ENCODE measurements at regions not wholly inside any gene's neighbourhood (a gene's known extent, or its start where the extent isn't known, plus 50 kb on each side); places are given as distances from the start of the nearest gene placed in this dataset.

DNA sequence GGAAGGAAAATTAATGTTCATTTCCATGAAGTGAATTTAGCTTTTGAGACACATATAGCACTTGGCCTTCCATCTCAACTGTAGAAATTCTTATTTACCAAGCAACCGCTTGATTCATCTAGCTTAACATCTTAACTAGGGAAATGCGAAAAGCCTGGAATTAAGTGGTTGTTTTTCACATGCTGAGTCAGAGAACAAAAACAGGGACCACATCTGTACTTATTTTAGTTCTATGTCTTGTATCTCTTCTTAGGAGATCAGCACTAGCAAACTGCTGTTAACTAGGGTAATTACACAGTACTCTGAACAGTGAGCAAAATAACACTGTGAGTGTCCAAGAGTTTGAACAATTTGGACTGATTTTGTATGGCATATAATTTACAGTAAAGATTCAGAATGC lies 590.9 kb upstream of the NRSN1 start:
- no peaks in the 10 kb centered on the region for H3K9me1 ChIP-seq (ENCODE audit: insufficient read depth, low read length)
- ChIA-PET POLR2A (ENCODE audit: unreplicated experiment) (no interaction called here), CTCF (no interaction called here)
- H3K79me1 ChIP-seq (ENCODE audit: low read depth in 1 of 2, low read length in 2 of 2) = no peaks in the 10 kb centered on the region
- H3K9me3 ChIP-seq (ENCODE audit: control insufficient read depth, insufficient read depth, low read length) = no peaks in the 10 kb centered on the region
- no peaks in the 10 kb centered on the region for H3K36me3 ChIP-seq (ENCODE audit: control insufficient read depth, insufficient read depth, low read length)
- ATAC-seq (ENCODE audit: low read depth) (no peak), DNase-seq (no peak)
- no peak overlapping the region for H3K4me2 ChIP-seq (ENCODE audit: low read depth, low read length)
- no peak overlapping the region for H4K5ac ChIP-seq (ENCODE audit: low read depth, low read length)
- dilution Hi-C loops (cut with HindIII; ENCODE audit: low sequenced_read_pairs, unreplicated experiment) = no loop called here
- no peak overlapping the region for H2AFZ ChIP-seq (replicated peaks; ENCODE audit: low read length, poor library complexity)
- no peak overlapping the region for H2BK120ac ChIP-seq (ENCODE audit: low read depth, low read length)
- BruUV-seq (replicated peaks) = no TSS peak
- H4K20me1 ChIP-seq (ENCODE audit: insufficient read depth, low read length) = no peaks in the 10 kb centered on the region
- H2BK20ac ChIP-seq (ENCODE audit: low read depth, low read length) = no peak overlapping the region
- H3K4me3 ChIP-seq (ENCODE audit: insufficient read depth, low read depth, low read length) = no peak overlapping the region
- H4K91ac ChIP-seq (ENCODE audit: insufficient read depth, low read depth, low read length) = no peak overlapping the region
- no peak overlapping the region for H3K27ac ChIP-seq (ENCODE audit: insufficient read depth, low read length)
- no peak overlapping the region for H3K23ac ChIP-seq (ENCODE audit: low read depth, low read length)
- H2BK15ac ChIP-seq (ENCODE audit: low read depth, low read length) = no peak overlapping the region
- no peak overlapping the region for H3K56ac ChIP-seq (ENCODE audit: extremely low read depth, insufficient read depth, low read length)
- no peak overlapping the region for H3K4ac ChIP-seq (ENCODE audit: low read depth, low read length)
- no peak overlapping the region for H2AK5ac ChIP-seq (ENCODE audit: low read depth, low read length)
- in situ Hi-C loops (cut with MboI; ENCODE audit: low sequenced_read_pairs) = no loop called here
- H3K14ac ChIP-seq (replicated peaks; ENCODE audit: low read depth, low read length) = no peak overlapping the region
- no CpG with 5 or more reads among the region's 2 CpGs for WGBS, 2 experiments (ENCODE audit: extremely low coverage in 2 of 2, insufficient read length in 1 of 2)
- no peak overlapping the region for H3K18ac ChIP-seq (ENCODE audit: low read depth, low read length)
- intact Hi-C loops (cut with micrococcal nuclease) = no loop called here
- H3K9ac ChIP-seq (ENCODE audit: low read depth, low read length) = no peak overlapping the region
- H3K27me3 ChIP-seq (ENCODE audit: control insufficient read depth, insufficient read depth, low read length) = no peaks in the 10 kb centered on the region
- no peak overlapping the region for H2BK5ac ChIP-seq (ENCODE audit: low read depth, low read length, poor library complexity, severe bottlenecking)
- TF ChIP-seq, protein P1, sequence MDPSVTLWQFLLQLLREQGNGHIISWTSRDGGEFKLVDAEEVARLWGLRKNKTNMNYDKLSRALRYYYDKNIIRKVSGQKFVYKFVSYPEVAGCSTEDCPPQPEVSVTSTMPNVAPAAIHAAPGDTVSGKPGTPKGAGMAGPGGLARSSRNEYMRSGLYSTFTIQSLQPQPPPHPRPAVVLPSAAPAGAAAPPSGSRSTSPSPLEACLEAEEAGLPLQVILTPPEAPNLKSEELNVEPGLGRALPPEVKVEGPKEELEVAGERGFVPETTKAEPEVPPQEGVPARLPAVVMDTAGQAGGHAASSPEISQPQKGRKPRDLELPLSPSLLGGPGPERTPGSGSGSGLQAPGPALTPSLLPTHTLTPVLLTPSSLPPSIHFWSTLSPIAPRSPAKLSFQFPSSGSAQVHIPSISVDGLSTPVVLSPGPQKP (IDR thresholded peaks at IDR 0.05; ENCODE audit: borderline replicate concordance, low read depth, low read length) = no peak
- TF ChIP-seq, protein P2, sequence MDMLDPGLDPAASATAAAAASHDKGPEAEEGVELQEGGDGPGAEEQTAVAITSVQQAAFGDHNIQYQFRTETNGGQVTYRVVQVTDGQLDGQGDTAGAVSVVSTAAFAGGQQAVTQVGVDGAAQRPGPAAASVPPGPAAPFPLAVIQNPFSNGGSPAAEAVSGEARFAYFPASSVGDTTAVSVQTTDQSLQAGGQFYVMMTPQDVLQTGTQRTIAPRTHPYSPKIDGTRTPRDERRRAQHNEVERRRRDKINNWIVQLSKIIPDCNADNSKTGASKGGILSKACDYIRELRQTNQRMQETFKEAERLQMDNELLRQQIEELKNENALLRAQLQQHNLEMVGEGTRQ (IDR thresholded peaks at IDR 0.05; ENCODE audit: low read depth, low read length) = no peak
- TF ChIP-seq CHD1 (IDR thresholded peaks at IDR 0.05; ENCODE audit: low read depth, low read length) (no peak), FOS (IDR thresholded peaks at IDR 0.05; ENCODE audit: low read depth, low read length) (no peak), MXI1 (IDR thresholded peaks at IDR 0.05; ENCODE audit: borderline replicate concordance, low read depth, low read length) (no peak), RCOR1 (IDR thresholded peaks at IDR 0.05; ENCODE audit: insufficient replicate concordance, low read length) (no peak), POLR2A (IDR thresholded peaks at IDR 0.05; ENCODE audit: low read depth, low read length) (no peak), MAFK (IDR thresholded peaks at IDR 0.05; ENCODE audit: low read depth, low read length) (no peak), RFX5 (IDR thresholded peaks at IDR 0.05; ENCODE audit: low read depth, low read length) (no peak), BHLHE40 (IDR thresholded peaks at IDR 0.05; ENCODE audit: low read depth, low read length) (no peak), SMC3 (IDR thresholded peaks at IDR 0.05; ENCODE audit: low read depth, low read length) (no peak), MAZ (IDR thresholded peaks at IDR 0.05; ENCODE audit: borderline replicate concordance, low read depth, low read length) (no peak), NFE2L2 (IDR thresholded peaks at IDR 0.05; ENCODE audit: low read depth, low read length) (no peak), RAD21 (IDR thresholded peaks at IDR 0.05; ENCODE audit: low read length) (no peak), CEBPB (IDR thresholded peaks at IDR 0.05; ENCODE audit: low read depth, low read length) (no peak)
- TF ChIP-seq, protein P3, sequence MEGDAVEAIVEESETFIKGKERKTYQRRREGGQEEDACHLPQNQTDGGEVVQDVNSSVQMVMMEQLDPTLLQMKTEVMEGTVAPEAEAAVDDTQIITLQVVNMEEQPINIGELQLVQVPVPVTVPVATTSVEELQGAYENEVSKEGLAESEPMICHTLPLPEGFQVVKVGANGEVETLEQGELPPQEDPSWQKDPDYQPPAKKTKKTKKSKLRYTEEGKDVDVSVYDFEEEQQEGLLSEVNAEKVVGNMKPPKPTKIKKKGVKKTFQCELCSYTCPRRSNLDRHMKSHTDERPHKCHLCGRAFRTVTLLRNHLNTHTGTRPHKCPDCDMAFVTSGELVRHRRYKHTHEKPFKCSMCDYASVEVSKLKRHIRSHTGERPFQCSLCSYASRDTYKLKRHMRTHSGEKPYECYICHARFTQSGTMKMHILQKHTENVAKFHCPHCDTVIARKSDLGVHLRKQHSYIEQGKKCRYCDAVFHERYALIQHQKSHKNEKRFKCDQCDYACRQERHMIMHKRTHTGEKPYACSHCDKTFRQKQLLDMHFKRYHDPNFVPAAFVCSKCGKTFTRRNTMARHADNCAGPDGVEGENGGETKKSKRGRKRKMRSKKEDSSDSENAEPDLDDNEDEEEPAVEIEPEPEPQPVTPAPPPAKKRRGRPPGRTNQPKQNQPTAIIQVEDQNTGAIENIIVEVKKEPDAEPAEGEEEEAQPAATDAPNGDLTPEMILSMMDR (conservative IDR thresholded peaks at IDR 0.05; ENCODE audit: low read depth, low read length) = no peak
- no peak overlapping the region for H4K8ac ChIP-seq (ENCODE audit: low read depth in 2 of 2, low read length in 2 of 2)
- H3K4me1 ChIP-seq (ENCODE audit: control insufficient read depth, insufficient read depth, low read length) = no peaks in the 10 kb centered on the region
- no peak overlapping the region for H2AK9ac ChIP-seq (replicated peaks; ENCODE audit: low read depth, low read length, poor library complexity)
